HG03159 (cell line): ENCODE measurements at regions not wholly inside any gene's neighbourhood (a gene's known extent, or its start where the extent isn't known, plus 50 kb on each side); places are given as distances from the start of the nearest gene placed in this dataset.

Experiments
- ATAC-seq: cut with Tn5 transposase; IDR thresholded peaks from one replicate; pipeline ENCODE4 v1.9.1; 2021; ENCODE audit warnings: mild to moderate bottlenecking, moderate library complexity; ENCODE audit not compliant: unreplicated experiment

DNA sequence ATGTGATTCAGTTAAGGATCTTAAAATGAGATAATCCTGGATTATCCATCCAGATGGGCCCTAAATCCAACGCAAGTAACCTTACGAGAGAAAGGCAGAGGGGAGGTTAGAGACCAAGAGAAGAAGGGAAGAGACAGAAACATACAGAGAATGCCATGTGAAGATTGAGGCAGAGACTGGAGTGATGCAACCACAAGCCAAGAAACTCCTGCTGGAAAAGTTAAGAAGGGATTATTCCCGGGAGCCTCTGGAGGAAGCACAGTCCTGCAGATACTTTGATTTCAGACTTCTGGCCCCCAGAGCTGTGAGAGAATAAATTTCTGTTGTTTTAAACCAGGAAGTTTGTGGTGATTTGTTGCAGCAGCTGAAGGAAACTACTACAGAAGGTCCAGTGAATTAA, 992.7 kb downstream of the BCL11A start:
- ATAC-seq = no peak

DNA sequence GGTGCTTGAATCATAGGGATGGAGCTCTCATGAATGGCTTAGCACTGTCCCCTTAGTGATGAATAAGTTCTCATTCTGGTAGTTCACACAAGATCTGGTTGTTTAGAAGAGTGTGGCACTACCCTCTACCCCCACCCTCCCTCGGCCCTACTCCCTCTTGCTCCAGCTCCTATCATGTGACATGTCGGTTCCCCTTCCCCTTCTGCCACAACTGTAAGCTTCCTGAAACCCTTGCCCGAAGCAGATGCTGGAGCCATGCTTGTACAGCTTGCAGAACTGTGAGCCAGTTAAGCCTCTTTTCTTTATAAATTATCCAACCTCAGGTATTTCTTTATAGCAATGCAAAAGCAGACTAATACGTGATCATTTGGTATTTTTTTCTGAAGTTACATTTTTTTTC, 1012.6 kb downstream of the BCL11A start:
- no peak for ATAC-seq

DNA sequence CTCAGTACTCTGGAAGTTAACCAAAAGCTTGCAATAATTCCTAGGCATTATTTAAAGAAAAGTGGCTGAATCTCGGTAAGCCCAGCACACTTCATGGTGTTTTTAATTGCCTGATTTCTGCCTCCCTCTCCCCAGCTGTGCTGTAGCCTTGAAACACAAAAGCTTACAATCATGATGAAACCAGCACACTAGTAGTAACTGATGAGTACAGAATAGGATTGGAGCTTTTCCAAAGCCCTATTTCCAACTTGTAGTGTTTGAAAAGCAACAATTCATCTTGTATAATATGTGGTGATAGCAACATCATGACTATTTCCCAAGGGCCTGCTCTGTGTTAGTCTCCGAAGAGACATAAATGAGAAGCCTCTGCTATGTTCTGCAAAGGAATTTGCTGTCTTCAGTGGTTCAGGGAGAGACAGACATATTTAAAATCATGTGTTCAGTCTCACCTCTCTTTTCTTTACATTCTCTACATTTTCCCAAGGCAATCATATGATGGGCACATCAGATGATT, 1015.0 kb downstream of the BCL11A start:
- no peak for ATAC-seq

DNA sequence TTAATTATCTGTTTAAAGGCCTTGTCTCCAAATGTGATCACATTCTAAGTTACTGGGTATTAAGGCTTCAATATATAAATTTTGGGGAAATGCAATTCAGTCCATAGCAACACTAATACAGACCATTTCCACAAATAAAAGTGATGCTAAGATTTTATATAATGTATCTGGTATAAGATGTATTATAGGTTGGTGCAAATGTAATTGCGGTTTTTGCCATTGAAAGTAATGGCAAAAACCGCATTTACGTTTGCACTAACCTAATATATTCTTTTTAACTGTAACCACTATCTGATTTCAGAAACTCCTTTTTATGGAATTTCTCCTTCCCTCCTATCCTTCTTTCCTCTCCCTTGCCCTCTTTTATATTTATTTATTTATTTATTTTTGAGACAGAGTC, 1020.6 kb downstream of the BCL11A start:
- ATAC-seq = no peak

DNA sequence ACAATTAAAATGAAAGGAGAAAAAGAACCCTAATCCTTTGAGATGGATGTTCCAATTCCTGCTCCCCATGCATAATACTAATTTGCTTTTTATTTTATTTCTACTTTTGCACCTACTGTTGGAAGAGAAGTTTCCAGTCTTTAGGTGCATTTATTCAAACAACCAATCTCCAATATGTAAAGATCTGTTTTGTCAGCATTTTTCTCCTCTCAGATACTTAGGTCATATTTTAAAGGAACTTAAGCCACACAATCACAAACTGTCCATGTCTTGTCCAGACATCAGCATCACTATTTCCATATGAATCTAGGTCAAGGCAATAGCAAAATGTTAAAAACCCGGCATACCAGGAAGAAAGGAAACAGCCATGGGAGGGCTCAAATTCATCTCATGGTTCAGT, 1023.2 kb downstream of the BCL11A start:
- no peak for ATAC-seq

DNA sequence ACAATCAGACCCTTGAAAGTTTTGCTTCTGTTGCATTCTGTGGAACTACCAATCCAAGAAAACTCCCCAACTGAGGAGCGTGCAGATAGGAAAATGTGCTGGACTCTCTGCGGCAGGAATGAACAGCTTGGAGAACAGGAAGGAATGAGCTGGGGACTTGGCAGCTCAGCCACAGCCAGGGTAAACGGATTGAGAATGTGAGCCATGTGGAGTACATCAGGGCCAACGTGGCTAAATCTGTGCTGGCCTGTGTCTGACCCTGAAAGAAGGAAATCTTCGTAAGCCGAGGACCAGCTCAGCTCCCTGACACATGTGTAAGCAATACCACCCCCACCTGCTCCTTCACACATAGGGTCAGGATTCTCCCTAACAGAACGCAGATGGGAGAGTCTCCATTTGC, 1023.7 kb downstream of the BCL11A start:
- no peak for ATAC-seq

DNA sequence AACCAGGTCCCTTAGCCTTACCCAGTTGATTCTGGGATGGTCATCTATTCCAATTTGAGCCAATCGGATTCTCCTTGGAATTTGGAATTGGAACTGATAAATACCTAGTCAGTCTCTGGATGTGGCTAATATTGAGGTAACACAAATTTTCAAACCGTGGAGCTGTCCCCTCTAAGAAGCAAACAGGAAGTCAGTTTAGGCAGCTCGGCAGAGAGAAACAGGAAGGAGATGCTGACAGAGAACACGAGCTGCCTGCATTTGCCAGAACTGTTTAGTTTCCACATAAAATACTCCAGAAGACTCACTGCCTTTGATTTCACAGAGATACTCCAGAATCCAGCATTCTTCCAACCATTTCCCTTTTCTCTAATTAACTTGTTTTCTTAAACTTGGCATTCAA, 1024.9 kb downstream of the BCL11A start:
- ATAC-seq = no peak

DNA sequence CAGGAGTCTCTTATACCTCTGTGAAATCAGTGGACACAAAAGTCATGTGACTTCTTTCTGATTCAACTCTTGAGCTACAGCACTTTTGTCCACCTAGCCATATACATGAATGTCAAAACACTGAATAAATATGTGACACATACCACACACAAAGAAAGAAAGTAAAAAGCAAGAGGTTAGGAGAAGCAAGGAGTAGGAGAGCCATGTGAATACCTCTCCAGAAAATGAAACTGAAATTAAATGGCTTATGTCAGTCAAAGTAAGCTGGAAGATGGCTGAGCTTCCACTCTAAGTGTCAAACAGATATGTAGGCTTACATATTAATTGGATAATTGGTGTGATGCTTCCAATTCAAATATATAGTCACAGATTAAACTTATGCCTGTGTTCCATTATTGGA, 1050.5 kb downstream of the BCL11A start:
- ATAC-seq = no peak

DNA sequence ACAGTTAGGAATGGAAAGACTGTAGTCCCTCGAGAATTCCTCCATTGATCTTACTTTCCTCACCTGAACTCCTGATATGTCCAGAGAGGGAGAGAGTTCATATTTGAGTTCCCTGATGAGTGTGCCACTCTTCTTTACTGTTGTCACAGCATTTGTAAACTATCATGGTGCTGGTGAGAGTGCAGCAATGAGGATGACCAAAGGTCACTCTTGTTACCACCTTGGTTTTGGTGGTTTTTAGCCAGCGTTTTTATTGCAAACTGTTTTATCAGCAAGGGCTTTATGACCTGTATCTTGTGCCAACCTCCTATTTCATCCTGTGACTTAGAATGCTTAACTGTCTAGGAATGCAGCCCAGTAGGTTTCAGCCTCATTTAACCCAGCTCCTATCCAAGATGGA, 1062.5 kb downstream of the BCL11A start:
- ATAC-seq = no peak

DNA sequence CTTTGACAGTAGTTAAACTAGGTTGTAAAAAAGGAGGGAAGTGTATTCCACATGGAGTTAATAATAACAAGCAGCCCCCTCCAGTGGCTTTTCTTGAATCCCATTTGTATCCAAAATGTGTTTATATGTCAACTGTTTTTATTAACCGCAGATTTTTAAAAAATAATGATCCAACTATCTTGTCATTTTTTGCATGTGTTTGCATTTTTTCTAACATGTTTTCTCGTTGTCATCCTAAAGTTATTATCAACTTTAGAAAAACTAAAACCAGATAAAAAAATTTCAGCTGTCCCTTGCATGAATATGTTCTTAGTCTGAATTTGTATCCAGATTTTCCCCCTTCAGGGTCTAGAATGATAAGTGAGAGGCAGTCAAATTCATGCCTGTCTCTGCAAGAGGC, 1063.3 kb downstream of the BCL11A start:
- ATAC-seq = no peak

DNA sequence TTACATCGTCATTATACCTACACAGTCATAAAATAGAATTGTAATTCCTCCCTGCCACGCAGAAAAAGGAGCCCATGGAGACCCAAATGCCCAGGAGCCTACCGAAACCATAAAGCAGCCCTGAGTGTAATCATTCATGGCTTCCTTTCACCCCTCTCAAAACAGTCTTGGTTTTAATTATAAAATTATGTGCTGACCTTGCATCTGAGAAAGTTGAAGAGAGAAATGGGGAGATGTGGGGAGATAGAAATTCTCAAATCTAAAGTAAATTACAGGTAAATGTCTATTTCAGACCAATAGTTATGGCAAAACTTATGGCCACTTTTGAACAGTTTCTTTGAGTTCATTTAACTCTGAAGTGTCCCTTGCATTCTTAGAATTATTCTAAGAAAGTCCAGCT, 1068.8 kb downstream of the BCL11A start:
- ATAC-seq = no peak

DNA sequence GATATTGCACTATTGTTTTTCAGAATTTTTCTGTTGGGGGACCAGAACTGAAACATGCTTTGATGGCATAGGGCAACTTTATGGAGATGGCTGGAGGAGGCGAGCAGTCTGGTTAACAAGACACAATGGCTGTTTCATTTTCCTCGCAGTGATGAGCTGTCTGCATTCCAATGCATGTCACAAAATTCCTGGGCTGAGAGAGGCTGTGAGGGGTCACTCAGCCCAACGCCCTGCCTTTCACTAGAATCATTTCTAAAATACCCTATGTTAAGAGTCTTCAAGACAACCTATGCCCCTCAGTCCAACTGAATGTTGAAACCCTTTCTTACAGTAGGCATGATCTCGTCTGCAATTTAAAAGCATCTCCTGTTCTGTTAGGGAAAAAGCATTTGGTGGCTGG, 1090.0 kb downstream of the BCL11A start:
- no peak for ATAC-seq

DNA sequence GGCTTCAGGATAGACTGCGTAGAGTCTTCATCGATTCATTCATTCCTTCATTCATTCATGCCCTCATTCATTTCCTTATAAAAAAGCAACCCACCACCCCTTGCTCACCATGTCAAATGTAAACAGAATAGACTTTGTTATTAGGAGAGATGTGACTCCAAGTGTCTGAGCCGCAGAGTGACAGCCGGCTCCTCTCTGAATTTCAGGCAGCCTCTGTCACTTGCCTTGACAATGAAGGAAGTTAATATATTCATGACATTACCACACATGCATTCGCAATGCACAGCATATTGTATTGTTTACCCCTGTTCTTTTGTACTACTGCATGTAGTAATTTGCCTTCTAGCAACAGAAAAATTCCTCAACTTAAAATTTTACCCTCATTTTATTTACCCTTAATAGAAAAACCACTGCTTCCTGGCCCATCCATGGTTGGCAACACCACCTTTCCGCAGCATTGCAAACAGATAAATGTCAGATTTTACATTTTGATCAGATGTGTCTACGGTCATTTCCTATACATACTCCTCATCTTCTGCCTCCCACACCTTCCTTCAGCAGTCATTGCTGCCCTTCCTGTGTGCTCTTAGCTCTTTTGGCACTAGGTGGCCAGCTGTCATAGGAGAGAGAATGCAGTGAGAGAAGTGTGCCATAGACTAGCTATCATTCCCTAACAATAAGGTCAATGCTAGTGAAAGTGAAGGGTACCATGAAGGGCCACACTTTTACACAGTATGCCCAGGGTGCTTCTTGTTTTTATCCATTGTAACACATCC, 1090.8 kb downstream of the BCL11A start:
- ATAC-seq = no peak

DNA sequence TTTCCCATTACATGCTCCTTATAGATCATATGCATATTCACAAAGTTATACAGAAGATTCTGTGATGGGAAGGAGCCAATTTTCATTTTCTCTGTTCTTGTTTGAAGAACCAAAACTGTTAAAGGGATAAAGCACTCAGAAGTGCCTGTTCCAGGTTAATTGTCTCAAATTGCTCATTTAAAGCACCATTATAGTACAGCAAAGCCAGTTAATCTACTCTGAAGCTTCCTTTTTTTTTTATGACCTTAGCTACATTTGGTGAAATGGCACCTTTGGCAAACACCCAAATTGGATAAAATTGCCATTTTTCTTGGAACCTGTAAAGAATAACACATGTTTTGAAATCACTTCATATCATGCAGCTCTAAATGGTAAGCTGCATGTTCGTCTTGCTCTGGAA, 1092.3 kb downstream of the BCL11A start:
- no peak for ATAC-seq

DNA sequence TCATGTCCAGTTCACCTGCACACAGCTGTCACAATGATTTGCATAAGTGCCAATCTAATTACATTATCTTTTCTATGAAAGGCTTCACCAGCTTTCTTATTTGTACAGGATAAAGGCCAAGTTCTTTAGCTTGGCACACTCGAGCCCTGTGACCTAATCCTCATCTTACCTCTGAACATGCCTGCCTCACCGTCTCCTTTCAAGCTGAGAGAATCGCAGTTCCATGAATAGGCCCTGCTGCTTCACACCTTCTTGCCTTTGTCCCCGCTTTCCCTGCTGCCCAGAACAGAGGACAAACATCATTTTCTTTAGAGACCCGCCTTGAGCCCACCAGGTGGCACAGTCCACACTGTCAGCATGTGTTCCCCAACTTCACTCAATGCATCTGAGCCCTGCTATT, 1094.7 kb downstream of the BCL11A start:
- ATAC-seq = no peak

DNA sequence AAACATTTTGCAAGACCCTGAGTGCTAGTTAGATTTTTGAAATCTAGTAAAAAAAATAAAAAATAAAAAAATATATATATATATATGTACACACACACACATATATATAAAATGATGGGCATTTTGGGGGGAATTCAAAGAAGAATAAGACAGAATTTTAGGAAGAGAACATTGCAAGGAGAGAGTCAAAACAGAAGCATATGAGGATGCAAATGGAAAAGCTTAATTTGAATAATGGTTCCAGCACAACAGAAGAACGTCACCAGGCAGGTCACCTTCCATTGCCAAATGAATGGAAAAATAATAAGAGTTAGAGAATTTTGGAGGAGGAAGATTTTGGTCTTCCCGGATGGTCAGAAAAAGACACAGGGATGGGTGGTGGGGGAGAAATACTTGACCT, 1097.2 kb downstream of the BCL11A start:
- ATAC-seq = no peak

DNA sequence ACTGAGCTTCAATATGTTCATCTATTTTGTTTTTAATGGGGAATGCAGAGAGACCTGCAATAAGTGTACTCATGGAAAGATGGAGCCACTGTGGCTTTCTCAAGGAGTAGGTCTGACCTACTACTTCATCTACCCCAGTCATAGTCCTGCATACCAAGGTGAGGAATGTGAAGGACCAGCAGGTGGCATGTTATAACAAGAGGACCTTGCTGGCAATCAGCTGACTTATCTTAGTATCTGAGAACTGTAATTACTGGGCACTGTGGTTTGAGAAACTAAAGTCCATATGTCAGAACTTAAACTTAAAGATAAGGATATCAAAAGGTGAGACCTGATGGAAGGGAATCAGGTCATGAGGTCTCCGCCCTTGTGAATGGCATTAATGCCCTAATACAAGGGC, 1104.2 kb downstream of the BCL11A start:
- ATAC-seq = no peak

DNA sequence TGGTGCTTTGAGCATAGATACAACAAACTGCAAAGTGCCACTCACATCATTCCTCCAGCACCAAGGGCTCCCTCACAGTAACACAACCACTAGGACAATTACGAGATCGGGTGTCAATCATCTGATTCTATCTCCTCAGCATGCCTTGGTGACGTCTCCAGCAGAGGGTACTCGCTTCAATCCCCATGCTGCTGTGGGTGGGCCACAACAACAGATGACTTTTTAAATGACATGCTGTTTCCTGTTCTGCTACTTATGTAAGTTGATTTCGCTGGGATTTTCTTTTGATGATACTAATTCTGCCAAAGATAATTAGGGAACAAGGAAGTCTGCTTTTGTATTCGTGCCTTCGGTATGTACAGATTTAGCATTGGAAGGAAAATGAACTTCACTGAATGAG, 1113.0 kb downstream of the BCL11A start:
- no peak for ATAC-seq

DNA sequence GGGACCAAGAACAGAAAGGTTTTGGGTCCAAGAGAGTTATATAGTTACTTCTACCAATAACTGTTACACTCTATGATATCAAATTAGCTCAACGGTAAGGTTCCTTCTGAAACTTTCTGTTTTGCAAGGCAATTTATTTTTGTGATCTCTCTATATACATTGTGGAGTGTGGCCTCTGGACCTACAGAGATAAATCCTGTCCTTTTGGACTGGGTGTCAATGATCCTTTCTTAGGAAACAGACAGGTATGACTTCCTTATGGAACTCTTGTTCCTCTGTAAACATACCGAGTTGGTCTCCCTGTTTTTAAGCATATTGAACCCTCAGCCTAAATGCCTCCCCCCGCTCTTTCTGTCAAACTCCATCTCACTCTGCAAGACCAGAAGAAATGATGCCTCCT, 1117.8 kb downstream of the BCL11A start:
- no peak for ATAC-seq

DNA sequence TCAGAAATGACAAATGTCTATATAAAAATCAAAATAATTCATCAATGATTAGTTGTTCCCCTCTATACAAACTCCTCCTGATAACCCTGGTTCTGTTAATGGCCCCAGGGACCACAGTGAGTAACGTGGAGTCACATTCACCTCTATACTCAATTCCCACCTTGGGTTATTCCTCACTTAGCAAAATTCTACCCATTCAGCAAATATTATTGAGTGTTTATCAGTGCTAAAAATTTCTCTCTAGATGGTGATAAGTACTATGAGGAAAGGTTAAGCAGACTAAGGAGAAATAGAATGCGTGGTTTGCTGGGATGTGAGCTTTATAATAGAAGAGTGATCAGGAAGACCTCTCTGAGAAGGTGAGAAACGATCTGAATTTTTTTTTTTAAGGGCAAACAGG, 1124.5 kb downstream of the BCL11A start:
- ATAC-seq = no peak

DNA sequence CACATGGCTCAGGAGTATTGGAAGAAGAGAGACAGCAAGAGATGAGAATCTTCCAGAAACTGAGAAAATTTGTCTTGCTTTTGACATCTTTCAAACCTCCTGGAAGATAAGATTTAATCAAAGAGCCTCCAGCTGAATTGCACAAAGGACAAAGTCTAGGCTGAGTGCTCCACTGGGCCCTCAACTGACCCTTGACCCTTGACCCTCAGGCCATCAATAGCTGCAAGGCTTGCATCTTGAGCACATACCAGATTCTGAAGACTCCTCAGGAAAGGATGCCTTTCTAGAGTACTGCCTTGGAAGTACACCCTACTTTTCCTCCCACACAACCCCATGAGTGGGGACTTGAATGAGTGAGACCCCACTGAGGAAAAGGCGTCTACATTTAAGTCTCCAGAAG, 1125.5 kb downstream of the BCL11A start:
- no peak for ATAC-seq

DNA sequence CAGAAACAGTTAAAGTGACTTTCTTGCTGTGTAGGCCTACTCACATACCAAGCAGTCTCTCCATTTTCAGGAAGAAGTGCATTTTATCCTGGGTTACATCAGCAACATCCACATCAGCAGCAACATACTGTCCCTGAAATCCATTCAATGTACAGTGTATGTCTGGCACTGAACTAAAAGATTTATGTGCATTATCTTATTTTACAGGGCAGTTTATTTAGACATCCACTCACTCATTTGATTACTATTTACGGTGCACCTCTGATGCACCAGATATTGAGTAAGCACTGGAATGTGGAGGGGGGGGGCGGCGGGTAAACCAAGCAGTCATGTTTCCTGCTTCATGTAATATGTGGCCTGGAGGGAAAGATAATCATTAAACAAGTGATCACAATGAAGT, 1128.2 kb downstream of the BCL11A start:
- ATAC-seq = no peak
